NCI-H82 (cell line): ENCODE measurements at regions not wholly inside any gene's neighbourhood (a gene's known extent, or its start where the extent isn't known, plus 50 kb on each side); places are given as distances from the start of the nearest gene placed in this dataset.

Source experiments
- DNase-seq: peaks from one replicate; lab custom pipeline; 2025; lab: John Stamatoyannopoulos, UW

DNA sequence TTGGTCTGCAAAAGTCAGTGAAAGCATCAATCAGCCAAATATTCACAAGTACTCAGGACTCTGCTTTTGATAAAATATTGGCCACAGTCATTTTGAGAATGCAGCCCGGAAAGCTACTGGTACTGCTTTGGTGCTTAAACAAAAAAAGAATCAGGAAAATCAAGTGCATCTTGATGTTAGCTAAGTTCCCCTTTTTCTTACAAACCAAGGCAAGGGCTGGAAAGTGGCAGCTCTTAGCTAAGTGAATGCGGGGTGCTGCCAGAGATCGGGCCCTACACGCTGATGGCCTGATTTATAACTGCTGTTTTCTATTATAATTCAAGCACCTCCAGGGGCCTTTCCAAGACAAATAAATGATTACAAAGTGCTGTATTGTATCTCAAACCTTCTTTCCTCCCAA lies 136.8 kb upstream of the MGMT start:
- DNase-seq, result no peak

DNA sequence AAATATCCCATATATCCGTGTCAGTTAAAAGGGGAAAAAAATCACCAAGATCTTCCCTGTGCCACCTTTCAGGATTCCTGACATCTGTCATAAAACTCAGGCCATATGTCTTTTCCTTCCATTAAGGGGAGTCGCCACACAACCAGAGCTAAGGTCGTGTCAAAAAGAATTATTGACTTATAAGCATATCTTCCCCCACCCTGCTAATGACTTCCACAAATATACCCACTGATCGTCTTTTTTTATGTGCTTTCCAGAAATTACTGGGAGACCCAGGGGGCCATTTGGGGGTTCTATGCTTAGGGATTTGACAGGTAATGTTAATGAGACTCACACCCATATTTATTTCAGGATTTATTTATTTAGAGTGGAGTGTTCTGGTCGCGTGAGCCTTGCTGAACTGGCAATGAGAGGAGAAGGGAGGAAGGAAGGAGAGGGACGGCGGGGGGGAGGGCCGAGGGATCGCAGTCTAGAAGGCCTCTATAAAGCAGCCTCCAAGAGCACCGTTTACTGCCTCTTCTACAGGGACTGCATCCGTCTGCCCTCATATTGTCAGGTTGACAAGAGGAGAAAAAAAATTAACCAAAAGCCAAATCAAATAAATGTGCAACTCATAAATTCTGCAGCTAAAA lies 135.7 kb upstream of the MGMT start:
- no peak for DNase-seq

- no peak for DNase-seq
These were observed 135.2 kb upstream of the MGMT start for GRCh38 chr10:129331839-129332220.

DNA sequence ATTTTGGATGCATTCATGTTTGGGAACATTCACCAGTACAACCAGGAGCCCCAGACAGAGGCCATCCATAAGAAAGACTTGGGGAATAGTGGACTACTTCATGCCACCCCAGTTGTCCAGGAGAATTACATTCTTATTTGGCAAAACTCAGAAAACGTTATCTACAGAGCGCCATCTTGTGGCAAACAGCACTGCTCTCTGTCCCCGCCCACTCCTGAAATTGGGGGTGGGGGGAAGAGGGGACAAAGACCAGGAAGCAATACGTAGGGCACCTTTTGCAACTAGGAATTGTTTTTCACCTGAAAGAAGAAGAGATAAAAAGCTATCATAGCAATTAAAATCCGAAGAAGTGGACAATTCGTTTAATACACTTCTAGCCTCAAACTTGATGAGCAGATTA lies 134.6 kb upstream of the MGMT start:
- peak; percentile 33 for DNase-seq

DNA sequence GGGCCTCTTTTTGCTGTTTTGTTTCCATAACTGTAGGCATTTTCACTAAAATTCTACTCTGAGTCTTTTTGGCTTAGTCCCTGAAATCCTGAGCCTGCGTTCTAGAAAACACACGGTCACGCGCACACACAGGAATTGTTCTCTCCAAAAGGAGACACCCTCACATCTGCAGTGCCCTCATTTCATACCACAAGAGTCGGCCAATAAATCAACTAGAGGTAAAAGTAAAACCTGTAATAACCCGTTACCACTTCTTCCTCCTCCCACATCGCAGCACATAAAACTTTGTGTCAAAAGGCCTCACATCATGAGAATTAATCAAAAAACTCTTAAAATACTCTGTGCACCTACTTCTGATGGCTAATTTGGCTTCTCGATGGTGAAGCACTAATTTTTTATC lies 133.3 kb upstream of the MGMT start:
- DNase-seq, result no peak

DNA sequence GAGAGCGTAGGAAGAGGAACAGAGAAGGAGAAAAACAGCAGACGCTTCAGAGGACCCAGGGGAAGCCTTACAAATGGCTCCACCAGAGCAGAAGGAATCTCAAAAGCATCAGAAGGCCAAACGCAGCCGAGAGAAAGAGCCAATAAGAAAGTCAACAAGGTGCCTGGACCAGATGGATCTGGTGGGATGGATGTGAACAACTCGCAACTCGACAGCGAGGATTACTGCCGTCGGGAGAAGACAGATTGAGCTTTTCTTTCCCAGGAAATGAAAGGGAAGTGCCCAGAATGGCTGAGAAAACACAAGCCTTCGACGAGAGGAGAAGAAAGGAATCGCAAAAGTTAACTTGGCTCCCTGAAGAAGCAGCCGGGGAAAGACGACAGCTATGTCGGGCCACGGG lies 132.8 kb upstream of the MGMT start:
- no peak for DNase-seq

DNA sequence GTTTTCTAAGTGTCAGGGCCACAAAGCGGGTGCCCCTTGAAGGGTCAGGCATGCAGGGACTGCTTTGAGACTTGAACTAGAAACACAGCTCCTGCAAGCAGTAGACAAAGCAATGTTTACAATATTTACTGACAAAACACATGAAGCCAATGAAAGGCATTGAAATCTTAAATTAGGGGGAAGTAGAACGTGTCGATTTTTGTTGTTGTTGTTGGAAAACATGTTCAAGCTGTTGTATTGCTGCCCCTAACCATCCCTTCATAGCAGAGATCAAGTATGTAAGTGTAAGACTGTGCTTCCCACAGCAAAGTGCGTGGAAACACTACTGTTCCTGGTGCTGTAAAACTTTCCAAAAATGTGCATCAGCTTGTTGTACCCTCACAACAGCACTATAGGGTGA lies 131.6 kb upstream of the MGMT start:
- DNase-seq, result no peak

GRCh38 chr10:129335942-129336341 lies 131.1 kb upstream of the MGMT start:
- DNase-seq, result no peak

GRCh38 chr10:129339191-129339590 lies 127.8 kb upstream of the MGMT start:
- no peak for DNase-seq

GRCh38 chr10:129339841-129340240 lies 127.2 kb upstream of the MGMT start:
- no peak for DNase-seq

DNA sequence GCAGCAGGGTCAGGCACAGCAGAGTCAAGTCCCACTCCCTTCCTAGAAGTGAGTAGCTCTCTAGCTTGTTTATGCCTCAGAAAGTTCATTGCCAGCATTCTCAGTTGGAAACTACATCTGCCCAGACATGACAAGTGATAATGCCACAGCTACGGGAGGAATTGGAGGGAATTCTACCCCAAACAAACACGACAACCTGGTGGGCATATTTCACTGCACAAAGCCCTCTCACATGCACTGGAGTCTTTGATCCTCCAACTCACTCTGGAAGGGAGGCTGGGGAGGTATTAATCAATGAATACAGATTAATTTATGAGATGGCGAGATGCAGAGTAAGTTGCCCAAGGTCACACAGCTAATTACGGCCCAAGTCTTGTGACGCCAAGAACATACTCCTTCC lies 126.0 kb upstream of the MGMT start:
- DNase-seq, result no peak

- DNase-seq, result no peak
These were observed 124.7 kb upstream of the MGMT start for GRCh38 chr10:129342385-129342784.

- DNase-seq, result no peak
These were observed 123.9 kb upstream of the MGMT start for GRCh38 chr10:129343141-129343540.

DNA sequence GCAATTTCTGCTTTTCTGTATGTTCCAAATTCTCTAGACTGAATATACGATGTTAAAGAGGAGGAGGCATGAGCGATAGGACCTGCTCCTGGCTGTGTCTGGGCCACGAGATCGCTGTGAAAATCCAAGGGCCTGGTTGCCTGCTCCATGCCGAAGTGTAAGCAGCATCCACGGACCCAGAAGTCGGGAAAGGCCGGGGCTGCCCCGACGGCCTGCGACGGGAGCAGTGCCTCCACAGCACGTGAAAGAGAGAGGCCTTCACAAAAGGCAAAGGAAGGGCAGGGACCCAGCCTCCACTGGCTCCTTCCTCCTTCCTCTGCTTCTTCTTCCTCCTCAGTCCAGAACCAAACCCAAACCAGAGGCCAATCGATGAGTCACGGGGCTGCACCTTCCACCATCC lies 122.9 kb upstream of the MGMT start:
- no peak for DNase-seq

GRCh38 chr10:129344731-129345355 lies 122.2 kb upstream of the MGMT start:
- DNase-seq, result no peak

GRCh38 chr10:129345763-129346162 lies 121.3 kb upstream of the MGMT start:
- DNase-seq, result no peak

DNA sequence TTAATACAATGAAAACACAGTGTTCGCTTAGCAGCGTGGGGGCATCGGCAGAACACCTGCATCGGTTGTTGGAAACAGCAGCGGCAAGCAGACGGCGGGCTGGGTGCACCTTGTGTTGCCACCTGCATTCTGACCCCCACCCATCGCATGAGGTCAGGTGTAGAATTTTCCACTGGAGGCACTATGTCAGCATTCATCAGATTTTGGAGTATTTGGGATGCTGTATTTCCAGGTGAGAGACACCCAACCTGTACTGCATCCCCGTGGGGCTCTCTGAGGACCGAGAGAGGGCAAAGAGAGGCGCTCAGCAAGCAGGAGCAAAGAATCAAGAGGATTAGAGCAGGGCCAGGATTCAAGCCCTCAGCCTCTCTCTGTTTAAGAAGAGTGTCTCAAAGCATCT lies 116.4 kb upstream of the MGMT start:
- no peak for DNase-seq

DNA sequence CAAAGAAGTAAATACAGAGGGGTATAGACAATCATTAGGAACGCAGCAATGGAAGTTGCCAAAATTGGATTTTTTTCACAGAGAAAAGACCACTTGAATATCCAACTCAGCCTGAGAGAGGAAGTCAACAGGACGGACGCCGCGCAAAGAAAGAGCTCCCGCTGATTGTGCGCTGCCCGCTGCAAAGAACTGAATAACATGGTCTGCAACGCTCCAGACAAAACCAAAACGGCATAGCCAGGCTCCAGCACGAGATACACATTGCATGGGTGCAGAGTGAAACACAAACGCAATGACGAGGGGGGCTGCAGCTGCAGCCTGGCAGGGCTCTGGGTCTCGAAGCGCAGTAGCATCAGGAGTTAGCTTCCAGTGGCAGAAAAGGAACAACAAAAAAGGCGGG lies 113.9 kb upstream of the MGMT start:
- DNase-seq, result no peak

GRCh38 chr10:129360046-129360445 lies 107.0 kb upstream of the MGMT start:
- DNase-seq, result no peak

DNA sequence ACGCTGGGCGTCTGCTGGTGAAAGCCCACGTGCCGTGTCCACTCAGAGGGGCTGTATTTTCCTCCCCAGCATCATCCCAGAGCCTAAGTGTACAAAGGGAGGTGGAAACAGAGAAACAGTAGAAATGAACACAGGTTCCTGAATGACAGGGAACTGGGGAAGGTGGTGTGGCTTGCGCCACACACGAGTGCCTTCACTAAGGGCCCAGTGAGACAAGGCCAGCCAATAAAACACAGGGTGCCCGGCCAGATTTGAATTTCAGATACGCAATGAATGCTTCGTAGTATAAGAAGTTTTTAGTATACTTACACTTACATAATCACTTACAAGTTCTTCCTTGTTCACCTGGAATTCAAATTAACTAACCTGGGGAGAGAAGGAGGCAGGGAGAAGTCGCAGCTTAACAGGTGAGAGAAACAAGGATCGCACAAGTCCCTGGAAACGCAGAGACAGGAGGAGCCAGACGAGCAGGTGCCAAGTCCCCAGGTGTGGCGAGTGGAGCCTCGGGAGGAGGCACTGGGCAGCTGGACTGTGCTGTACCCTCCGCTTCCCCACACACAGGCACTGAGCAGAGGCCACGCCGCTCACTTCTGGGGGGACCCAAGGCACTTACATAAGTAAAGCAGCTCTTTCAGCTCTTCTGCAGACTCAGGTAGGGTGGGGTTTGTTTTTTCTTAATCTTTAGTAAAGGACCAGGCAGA lies 105.2 kb upstream of the MGMT start:
- DNase-seq, result no peak

DNA sequence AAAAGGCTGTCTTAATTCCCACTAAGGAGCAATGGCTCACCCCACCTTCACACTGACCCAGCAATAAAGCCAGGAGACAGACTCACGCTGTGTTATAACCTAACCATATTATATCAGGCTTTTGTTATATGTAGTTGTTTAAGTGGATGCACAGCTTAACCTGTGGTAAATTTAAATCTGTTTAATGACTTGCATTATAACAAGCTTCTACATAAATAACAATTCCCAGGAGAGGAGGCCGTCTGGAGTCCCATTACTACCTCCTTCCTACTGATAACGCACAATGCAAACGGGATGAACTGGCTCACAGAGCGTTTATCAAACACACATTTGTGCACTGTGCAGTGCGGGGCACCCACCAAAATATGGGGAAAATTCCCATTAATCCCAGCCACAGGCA lies 102.1 kb upstream of the MGMT start:
- DNase-seq, result peak; percentile 11

DNA sequence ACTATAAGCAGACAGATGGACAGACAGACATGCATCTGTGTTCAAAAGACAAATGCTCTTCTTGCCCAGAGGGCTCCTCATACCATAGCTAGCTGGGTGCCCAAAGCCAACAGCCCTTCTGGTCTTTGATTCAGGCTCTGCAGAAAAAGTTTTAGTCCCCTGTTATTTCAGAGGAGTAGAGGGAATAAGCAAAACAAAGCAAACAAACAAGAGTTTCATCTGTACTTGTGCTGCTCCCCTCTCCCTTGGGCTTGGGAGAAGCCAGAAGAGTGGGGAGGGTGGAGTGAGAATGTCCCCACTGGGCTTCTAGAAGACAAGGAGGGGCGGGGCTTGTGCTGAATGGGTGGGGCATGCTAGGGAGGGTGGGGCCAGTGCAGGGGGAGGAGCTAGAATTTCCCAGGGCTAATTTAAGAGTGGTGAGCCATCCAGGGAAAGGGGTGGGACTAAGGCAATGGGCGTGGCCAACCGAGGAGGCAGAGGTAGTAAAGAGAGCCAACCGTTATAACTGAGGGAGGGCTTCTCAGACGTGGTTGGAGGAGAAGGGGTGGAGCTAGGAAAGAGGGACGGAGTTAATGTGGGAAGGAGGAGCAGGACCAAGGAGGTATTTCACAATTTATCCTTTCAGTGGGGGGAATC lies 101.2 kb upstream of the MGMT start:
- DNase-seq, result peak; percentile 24

- DNase-seq, result no peak
These were observed 100.6 kb upstream of the MGMT start for GRCh38 chr10:129366450-129366849.
